ENCODE measurements at regions not wholly inside any gene's neighbourhood (a gene's known extent, or its start where the extent isn't known, plus 50 kb on each side); places are given as distances from the start of the nearest gene placed in this dataset.

- Histone ChIP-seq H2BK20ac (ENCODE audit: low read length) (no peak overlapping the region), H3K4me3 (ENCODE audit: extremely low read depth in 1 of 4, insufficient read depth in 2 of 4, low read depth in 3 of 4, low read length in 4 of 4) (no peak overlapping the region), H3K9me3 (ENCODE audit: insufficient read depth in 2 of 2, low read depth in 1 of 2, low read length in 1 of 2) (no peaks in the 10 kb centered on the region), H3K9ac (replicated peaks in 1 of 4; ENCODE audit: extremely low read depth in 1 of 4, low read depth in 3 of 4, low read length in 3 of 4) (no peak overlapping the region), H4K20me1 (replicated peaks in 1 of 2; ENCODE audit: control insufficient read depth in 1 of 2, insufficient read depth in 2 of 2, low read length in 2 of 2) (no peaks in the 10 kb centered on the region), H3K27ac (ENCODE audit: low read depth, low read length) (no peak overlapping the region), H4K91ac (replicated peaks; ENCODE audit: insufficient read length, low read length) (no peak overlapping the region), H2BK12ac (ENCODE audit: low read depth, low read length) (no peak overlapping the region), H2AK5ac (ENCODE audit: low read depth, low read length) (no peak overlapping the region), H3K79me1 (ENCODE audit: low read depth, low read length) (no peaks in the 10 kb centered on the region), H3K23me2 (ENCODE audit: low read depth, low read length) (no peaks in the 10 kb centered on the region), H2BK15ac (ENCODE audit: low read length) (no peak overlapping the region), H3K56ac (replicated peaks; ENCODE audit: insufficient read length, low read depth, low read length) (no peak overlapping the region), H3K27me3 (replicated peaks in 1 of 4; ENCODE audit: control insufficient read depth in 3 of 4, extremely low read depth in 1 of 4, insufficient read depth in 3 of 4, low read length in 3 of 4) (no peaks in the 10 kb centered on the region), H4K5ac (ENCODE audit: insufficient read length, low read depth, low read length) (no peak overlapping the region), H3K18ac (ENCODE audit: extremely low read depth, low read length) (no peak overlapping the region), H3K4me2 (ENCODE audit: insufficient read depth in 1 of 2, low read depth in 2 of 2, low read length in 2 of 2) (no peak overlapping the region), H3K4ac (replicated peaks; ENCODE audit: insufficient read length, low read depth, low read length) (no peak overlapping the region), H3K4me1 (replicated peaks in 1 of 4; ENCODE audit: control insufficient read depth in 3 of 4, insufficient read depth in 4 of 4, low read length in 3 of 4) (no peaks in the 10 kb centered on the region), H2AFZ (ENCODE audit: low read length) (no peak overlapping the region), H2BK120ac (replicated peaks; ENCODE audit: low read depth, low read length) (no peak overlapping the region), H2BK5ac (ENCODE audit: low read depth, low read length) (no peak overlapping the region), H3K23ac (ENCODE audit: insufficient read length) (no peak overlapping the region), H4K8ac (ENCODE audit: extremely low read depth, insufficient read depth, low read length) (no peak overlapping the region; the same call in 1 of the 2 replicates), H3K36me3 (ENCODE audit: control insufficient read depth in 2 of 4, insufficient read depth in 4 of 4, low read length in 3 of 4) (no peaks in the 10 kb centered on the region), H3K14ac (ENCODE audit: insufficient read length) (no peak overlapping the region), H3K79me2 (ENCODE audit: control insufficient read depth in 1 of 2, insufficient read depth in 2 of 2, low read length in 2 of 2) (no peaks in the 10 kb centered on the region)
- CTCF ChIA-PET (ENCODE audit: partially characterized antibody): interaction anchor here (1.2 kb wide), 1 partner anchor 14 kb away, joined by 3 read pairs; no protein-coding TSS in a partner anchor
- no peak for FAIRE-seq
- POLR2A ChIA-PET (ENCODE audit: partially characterized antibody): no interaction called here
- 83% methylated on average over 2 of the region's 2 CpGs; no CpG with 5 or more reads in 1 of the 2 experiments for WGBS, 2 experiments (ENCODE audit: extremely low coverage in 1 of 2, insufficient coverage in 1 of 2, insufficient read length in 1 of 2, insufficient replicate concordance in 2 of 2, low coverage in 1 of 2, low lambda C conversion rate in 2 of 2, missing lambda C conversion rate in 1 of 2)
- DNase-seq (ENCODE audit: low read depth in 1 of 2, low spot score in 2 of 2): no peak
- no peak for TF ChIP-seq RBBP5 (IDR thresholded peaks at IDR 0.05; ENCODE audit: borderline replicate concordance, low read depth, low read length)
Observed at GRCh38 chr9:78724896-78725295, 428.0 kb downstream of the PSAT1 start.
